HUES48 (cell line): ENCODE measurements at regions not wholly inside any gene's neighbourhood (a gene's known extent, or its start where the extent isn't known, plus 50 kb on each side); places are given as distances from the start of the nearest gene placed in this dataset.

ENCODE experiments used
- H3K27ac ChIP-seq: one replicate; pipeline ENCODE4 v1.7.0; 2013; ENCODE audit warnings: low read depth, low read length, inconsistent platforms
- H3K27me3 ChIP-seq: 2 replicates; pipeline ENCODE4 v1.6.1; 2013; ENCODE audit warnings: mild to moderate bottlenecking, low read length; ENCODE audit not compliant: control insufficient read depth, insufficient read depth
- H3K36me3 ChIP-seq: 2 replicates; pipeline ENCODE4 v1.6.1; 2013; ENCODE audit warnings: low read length; ENCODE audit not compliant: control insufficient read depth, insufficient read depth
- H3K4me1 ChIP-seq: 2 replicates; pipeline ENCODE4 v1.6.1; 2013; ENCODE audit warnings: mild to moderate bottlenecking, low read length; ENCODE audit not compliant: control insufficient read depth, insufficient read depth
- H3K4me3 ChIP-seq: 2 replicates; pipeline ENCODE4 v1.5.1; 2013; ENCODE audit warnings: mild to moderate bottlenecking, low read depth, low read length
- H3K9ac ChIP-seq: 2 replicates; pipeline ENCODE4 v1.6.1; 2013; ENCODE audit warnings: mild to moderate bottlenecking, low read depth, low read length, moderate library complexity
- H3K9me3 ChIP-seq: 2 replicates; pipeline ENCODE4 v1.6.1; 2013; ENCODE audit warnings: low read length; ENCODE audit not compliant: control insufficient read depth, insufficient read depth

GRCh38 chr13:112238436-112238995, 137.6 kb upstream of the SPACA7 start:
- Histone ChIP-seq H3K4me1 (no peaks in the 10 kb centered on the region), H3K4me3 (no peak overlapping the region), H3K36me3 (no peaks in the 10 kb centered on the region), H3K9me3 (no peaks in the 10 kb centered on the region), H3K9ac (no peak overlapping the region), H3K27ac (no peak overlapping the region), H3K27me3 (no peaks in the 10 kb centered on the region)

- no peaks in the 10 kb centered on the region for H3K36me3 ChIP-seq
- no peaks in the 10 kb centered on the region for H3K4me1 ChIP-seq
- no peaks in the 10 kb centered on the region for H3K27me3 ChIP-seq
- no peak overlapping the region for H3K9ac ChIP-seq
- H3K9me3 ChIP-seq: no peaks in the 10 kb centered on the region
- H3K4me3 ChIP-seq: no peak overlapping the region
- H3K27ac ChIP-seq: no peak overlapping the region
Measured at GRCh38 chr13:112240076-112240475, 136.1 kb upstream of the SPACA7 start.

GRCh38 chr13:112241288-112241687, 134.9 kb upstream of the SPACA7 start:
- H3K27ac ChIP-seq: no peak overlapping the region
- H3K27me3 ChIP-seq: no peaks in the 10 kb centered on the region
- H3K9ac ChIP-seq: no peak overlapping the region
- no peaks in the 10 kb centered on the region for H3K9me3 ChIP-seq
- H3K4me3 ChIP-seq: no peak overlapping the region
- H3K36me3 ChIP-seq: no peaks in the 10 kb centered on the region
- H3K4me1 ChIP-seq: no peaks in the 10 kb centered on the region

- no peak overlapping the region for H3K27ac ChIP-seq
- H3K9me3 ChIP-seq: no peaks in the 10 kb centered on the region
- H3K4me3 ChIP-seq: no peak overlapping the region
- H3K27me3 ChIP-seq: no peaks in the 10 kb centered on the region
- H3K36me3 ChIP-seq: no peaks in the 10 kb centered on the region
- H3K9ac ChIP-seq: no peak overlapping the region
- peaks cover under 1% of the 10 kb centered on the region; the same call in 1 of the 2 replicates for H3K4me1 ChIP-seq
Measured at GRCh38 chr13:112242777-112243176, 133.4 kb upstream of the SPACA7 start.

- no peak overlapping the region for H3K9ac ChIP-seq
- H3K27ac ChIP-seq: no peak overlapping the region
- no peaks in the 10 kb centered on the region for H3K27me3 ChIP-seq
- no peaks in the 10 kb centered on the region for H3K36me3 ChIP-seq
- no peak overlapping the region for H3K4me3 ChIP-seq
- peaks cover 4% of the 10 kb centered on the region; the same call in 1 of the 2 replicates for H3K4me1 ChIP-seq
- H3K9me3 ChIP-seq: no peaks in the 10 kb centered on the region
Measured at GRCh38 chr13:112244061-112244460, 132.1 kb upstream of the SPACA7 start.

- peaks cover 4% of the 10 kb centered on the region; the same call in 1 of the 2 replicates for H3K4me1 ChIP-seq
- H3K9ac ChIP-seq: no peak overlapping the region
- H3K27ac ChIP-seq: no peak overlapping the region
- no peaks in the 10 kb centered on the region for H3K36me3 ChIP-seq
- no peaks in the 10 kb centered on the region for H3K27me3 ChIP-seq
- no peak overlapping the region for H3K4me3 ChIP-seq
- H3K9me3 ChIP-seq: no peaks in the 10 kb centered on the region
Measured at GRCh38 chr13:112244495-112245177, 131.5 kb upstream of the SPACA7 start.

GRCh38 chr13:112245179-112245724, 130.9 kb upstream of the SPACA7 start:
- Histone ChIP-seq H3K36me3 (no peaks in the 10 kb centered on the region), H3K9ac (no peak overlapping the region), H3K4me1 (peaks cover 4% of the 10 kb centered on the region; the same call in 1 of the 2 replicates), H3K4me3 (no peak overlapping the region), H3K9me3 (no peaks in the 10 kb centered on the region), H3K27me3 (no peaks in the 10 kb centered on the region), H3K27ac (no peak overlapping the region)

- no peaks in the 10 kb centered on the region for H3K27me3 ChIP-seq
- H3K27ac ChIP-seq: no peak overlapping the region
Measured at GRCh38 chr13:112245989-112246388, 130.2 kb upstream of the SPACA7 start.

GRCh38 chr13:112246731-112247470, 129.3 kb upstream of the SPACA7 start:
- H3K9ac ChIP-seq: no peak overlapping the region
- H3K27me3 ChIP-seq: no peaks in the 10 kb centered on the region
- H3K4me1 ChIP-seq: peaks cover 4% of the 10 kb centered on the region; the same call in 1 of the 2 replicates
- H3K9me3 ChIP-seq: no peaks in the 10 kb centered on the region
- no peak overlapping the region for H3K4me3 ChIP-seq
- no peaks in the 10 kb centered on the region for H3K36me3 ChIP-seq
- H3K27ac ChIP-seq: no peak overlapping the region

More at GRCh38 chr13:112245989-112246388, 130.2 kb upstream of the SPACA7 start:
- Histone ChIP-seq H3K9me3 (no peaks in the 10 kb centered on the region), H3K36me3 (no peaks in the 10 kb centered on the region), H3K4me3 (no peak overlapping the region), H3K9ac (no peak overlapping the region), H3K4me1 (peaks cover 4% of the 10 kb centered on the region; the same call in 1 of the 2 replicates)

GRCh38 chr13:112247471-112248405, 128.4 kb upstream of the SPACA7 start:
- Histone ChIP-seq H3K4me3 (no peak overlapping the region), H3K9me3 (no peaks in the 10 kb centered on the region), H3K9ac (no peak overlapping the region), H3K27ac (no peak overlapping the region), H3K36me3 (no peaks in the 10 kb centered on the region), H3K27me3 (no peaks in the 10 kb centered on the region), H3K4me1 (peaks cover 4% of the 10 kb centered on the region; the same call in 1 of the 2 replicates)
